ENCODE measurements at regions not wholly inside any gene's neighbourhood (a gene's known extent, or its start where the extent isn't known, plus 50 kb on each side); places are given as distances from the start of the nearest gene placed in this dataset.

DNA sequence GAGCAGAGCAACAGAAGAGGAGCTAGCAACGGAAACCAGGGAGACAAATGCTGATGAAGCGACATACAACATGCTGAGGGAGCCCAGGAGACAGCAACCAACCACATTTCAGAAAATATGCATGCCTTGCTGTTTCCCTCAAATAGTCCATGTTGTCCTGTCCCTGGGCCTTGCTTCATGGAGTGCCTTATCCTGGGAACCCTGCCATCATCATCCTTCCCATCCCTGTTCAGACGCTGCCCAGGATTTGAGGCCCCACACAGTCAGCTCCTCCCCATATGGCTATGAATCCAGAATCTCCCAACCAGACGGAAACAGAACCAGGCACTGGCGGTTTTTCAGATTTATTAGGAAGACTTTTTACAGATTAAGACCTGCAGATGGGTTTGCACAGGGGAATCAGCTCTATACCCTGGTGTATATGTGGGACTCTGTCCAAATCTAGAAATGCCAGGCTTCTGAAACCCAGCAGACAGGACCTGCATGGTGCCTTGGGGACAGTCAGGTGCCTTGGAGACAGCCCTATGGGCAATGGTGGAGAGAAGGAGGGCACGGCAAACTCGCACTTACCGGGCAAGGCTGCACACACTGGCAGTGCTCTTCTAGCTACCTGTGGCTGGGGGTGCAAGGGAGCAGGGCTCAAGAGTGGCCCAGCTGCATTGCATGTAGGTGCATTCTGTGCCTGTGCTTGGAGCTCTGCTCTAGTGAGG, 199.7 kb upstream of the MAMLD1 start:
- TF ChIP-seq, protein P1, sequence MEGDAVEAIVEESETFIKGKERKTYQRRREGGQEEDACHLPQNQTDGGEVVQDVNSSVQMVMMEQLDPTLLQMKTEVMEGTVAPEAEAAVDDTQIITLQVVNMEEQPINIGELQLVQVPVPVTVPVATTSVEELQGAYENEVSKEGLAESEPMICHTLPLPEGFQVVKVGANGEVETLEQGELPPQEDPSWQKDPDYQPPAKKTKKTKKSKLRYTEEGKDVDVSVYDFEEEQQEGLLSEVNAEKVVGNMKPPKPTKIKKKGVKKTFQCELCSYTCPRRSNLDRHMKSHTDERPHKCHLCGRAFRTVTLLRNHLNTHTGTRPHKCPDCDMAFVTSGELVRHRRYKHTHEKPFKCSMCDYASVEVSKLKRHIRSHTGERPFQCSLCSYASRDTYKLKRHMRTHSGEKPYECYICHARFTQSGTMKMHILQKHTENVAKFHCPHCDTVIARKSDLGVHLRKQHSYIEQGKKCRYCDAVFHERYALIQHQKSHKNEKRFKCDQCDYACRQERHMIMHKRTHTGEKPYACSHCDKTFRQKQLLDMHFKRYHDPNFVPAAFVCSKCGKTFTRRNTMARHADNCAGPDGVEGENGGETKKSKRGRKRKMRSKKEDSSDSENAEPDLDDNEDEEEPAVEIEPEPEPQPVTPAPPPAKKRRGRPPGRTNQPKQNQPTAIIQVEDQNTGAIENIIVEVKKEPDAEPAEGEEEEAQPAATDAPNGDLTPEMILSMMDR (IDR thresholded peaks at IDR 0.05) = no peak
- TF ChIP-seq POLR2A (IDR thresholded peaks at IDR 0.05) = no peak

Data from adrenal gland (tissue), 5 donors.